SU-DHL-6 (cell line): ENCODE measurements at regions not wholly inside any gene's neighbourhood (a gene's known extent, or its start where the extent isn't known, plus 50 kb on each side); places are given as distances from the start of the nearest gene placed in this dataset.

Experiments
- H2AFZ ChIP-seq: fragments of 200-600 bp; sonication (generic); 2 replicates; pipeline ENCODE4 v1.6.1; 2014; ENCODE audit warnings: low read depth, mild to moderate bottlenecking, moderate library complexity, mixed read lengths, antibody characterized with exemption, low read length; ENCODE audit not compliant: severe bottlenecking
- H3F3A ChIP-seq: fragments of 200-600 bp; shearing (Covaris generic); 2 replicates; pipeline ENCODE4 v1.6.0; 2016; ENCODE audit warnings: antibody characterized with exemption, mild to moderate bottlenecking; ENCODE audit not compliant: insufficient read depth
- H3K27ac ChIP-seq: fragments of 200-600 bp; sonication (generic); 2 replicates; pipeline ENCODE4 v1.5.1; 2016; ENCODE audit warnings: low read depth, mild to moderate bottlenecking, low read length, moderate library complexity, mixed read lengths
- H3K27me3 ChIP-seq: fragments of 200-600 bp; sonication (generic), shearing (Covaris generic); 2 replicates; pipeline ENCODE4 v1.6.0; 2014; ENCODE audit warnings: mild to moderate bottlenecking, low read length
- H3K36me3 ChIP-seq: fragments of 200-600 bp; sonication (generic); 2 replicates; pipeline ENCODE4 v1.6.1; 2014; ENCODE audit warnings: mild to moderate bottlenecking, low read length, mixed read lengths
- H3K4me2 ChIP-seq: fragments of 300-600, 200-600 bp; shearing (Covaris generic), sonication (generic); 2 replicates; pipeline ENCODE4 v1.6.0; 2014; ENCODE audit warnings: low read length, low read depth, mild to moderate bottlenecking; ENCODE audit not compliant: poor library complexity, severe bottlenecking
- H3K4me3 ChIP-seq: fragments of 200-600 bp; sonication (generic); 2 replicates; pipeline ENCODE4 v1.5.1; 2014; ENCODE audit warnings: antibody characterized with exemption, low read length, mild to moderate bottlenecking, mixed read lengths; ENCODE audit not compliant: insufficient read depth, poor library complexity, severe bottlenecking
- H3K79me2 ChIP-seq: fragments of 200-600 bp; sonication (generic); 2 replicates; pipeline ENCODE4 v1.6.1; 2014; ENCODE audit warnings: mild to moderate bottlenecking, low read length, moderate library complexity; ENCODE audit not compliant: insufficient read depth
- H3K9ac ChIP-seq: fragments of 200-600 bp; sonication (generic); 2 replicates; pipeline ENCODE4 v1.7.0; 2014; ENCODE audit warnings: mild to moderate bottlenecking, low read length
- H3K9me2 ChIP-seq: fragments of 200-600 bp; sonication (generic); replicated peaks from 2 replicates; pipeline ENCODE4 v1.6.1; 2014; ENCODE audit warnings: low read length; ENCODE audit not compliant: insufficient read depth
- H3K9me3 ChIP-seq: fragments of 200-600 bp; sonication (generic); 2 replicates; pipeline ENCODE4 v1.6.1; 2014; ENCODE audit warnings: low read length, mixed read lengths; ENCODE audit not compliant: insufficient read depth
- H4K20me1 ChIP-seq: fragments of 200-600 bp; sonication (generic); 2 replicates; pipeline ENCODE4 v1.6.1; 2014; ENCODE audit warnings: low read depth, mild to moderate bottlenecking, antibody characterized with exemption, low read length, moderate library complexity, mixed read lengths
- EZH2phosphoT487 ChIP-seq: fragments of 200-600 bp; sonication (generic), shearing (Covaris generic); conservative IDR thresholded peaks from 2 replicates; pipeline ENCODE4 v1.6.1; 2018; ENCODE audit warnings: mild to moderate bottlenecking, antibody characterized with exemption, low read length, moderate library complexity, mixed read lengths
- TF ChIP-seq, protein P1 (sequence below): fragments of 200-600 bp; sonication (generic); IDR thresholded peaks from one replicate; pipeline ENCODE4 v1.5.1; 2017; ENCODE audit warnings: antibody characterized with exemption, mild to moderate bottlenecking, low read length, moderate library complexity; ENCODE audit not compliant: insufficient read depth, poor library complexity, severe bottlenecking

- TF ChIP-seq, protein P1, sequence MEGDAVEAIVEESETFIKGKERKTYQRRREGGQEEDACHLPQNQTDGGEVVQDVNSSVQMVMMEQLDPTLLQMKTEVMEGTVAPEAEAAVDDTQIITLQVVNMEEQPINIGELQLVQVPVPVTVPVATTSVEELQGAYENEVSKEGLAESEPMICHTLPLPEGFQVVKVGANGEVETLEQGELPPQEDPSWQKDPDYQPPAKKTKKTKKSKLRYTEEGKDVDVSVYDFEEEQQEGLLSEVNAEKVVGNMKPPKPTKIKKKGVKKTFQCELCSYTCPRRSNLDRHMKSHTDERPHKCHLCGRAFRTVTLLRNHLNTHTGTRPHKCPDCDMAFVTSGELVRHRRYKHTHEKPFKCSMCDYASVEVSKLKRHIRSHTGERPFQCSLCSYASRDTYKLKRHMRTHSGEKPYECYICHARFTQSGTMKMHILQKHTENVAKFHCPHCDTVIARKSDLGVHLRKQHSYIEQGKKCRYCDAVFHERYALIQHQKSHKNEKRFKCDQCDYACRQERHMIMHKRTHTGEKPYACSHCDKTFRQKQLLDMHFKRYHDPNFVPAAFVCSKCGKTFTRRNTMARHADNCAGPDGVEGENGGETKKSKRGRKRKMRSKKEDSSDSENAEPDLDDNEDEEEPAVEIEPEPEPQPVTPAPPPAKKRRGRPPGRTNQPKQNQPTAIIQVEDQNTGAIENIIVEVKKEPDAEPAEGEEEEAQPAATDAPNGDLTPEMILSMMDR = no peak
- no peak for TF ChIP-seq EZH2phosphoT487
- Histone ChIP-seq H3K27ac (no peak overlapping the region), H3K4me2 (no peak overlapping the region), H3K27me3 (no peaks in the 10 kb centered on the region), H3K9me3 (no peaks in the 10 kb centered on the region), H3K9ac (no peak overlapping the region), H2AFZ (no peak overlapping the region), H3K4me3 (no peak overlapping the region), H3K36me3 (no peaks in the 10 kb centered on the region), H3K79me2 (no peaks in the 10 kb centered on the region), H3F3A (no peaks in the 10 kb centered on the region), H4K20me1 (no peaks in the 10 kb centered on the region), H3K9me2 (no peaks in the 10 kb centered on the region)
Observed at GRCh38 chr16:64047207-64047606, 1074.7 kb downstream of the CDH11 start.

DNA sequence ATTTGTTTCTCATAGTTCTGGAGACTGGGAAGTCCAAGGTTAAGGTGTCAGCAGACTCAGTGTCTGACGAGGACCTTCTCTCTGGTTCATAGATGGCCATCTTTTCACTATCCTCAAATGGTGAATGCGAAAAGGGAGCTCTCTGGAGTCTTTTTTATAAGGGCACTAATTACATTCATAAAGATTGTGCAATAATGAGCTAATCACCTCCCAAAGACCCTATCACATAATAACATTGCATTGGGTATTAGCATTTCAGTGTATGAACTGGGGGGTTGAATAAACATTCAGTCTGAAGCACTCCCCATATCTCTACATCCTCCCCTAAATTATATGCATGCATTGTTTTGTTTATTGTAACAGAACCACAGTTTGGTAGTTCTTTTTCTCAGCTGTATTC, 1086.5 kb downstream of the CDH11 start:
- no peaks in the 10 kb centered on the region for H3K36me3 ChIP-seq
- TF ChIP-seq, protein P1 = no peak
- no peak for TF ChIP-seq EZH2phosphoT487

DNA sequence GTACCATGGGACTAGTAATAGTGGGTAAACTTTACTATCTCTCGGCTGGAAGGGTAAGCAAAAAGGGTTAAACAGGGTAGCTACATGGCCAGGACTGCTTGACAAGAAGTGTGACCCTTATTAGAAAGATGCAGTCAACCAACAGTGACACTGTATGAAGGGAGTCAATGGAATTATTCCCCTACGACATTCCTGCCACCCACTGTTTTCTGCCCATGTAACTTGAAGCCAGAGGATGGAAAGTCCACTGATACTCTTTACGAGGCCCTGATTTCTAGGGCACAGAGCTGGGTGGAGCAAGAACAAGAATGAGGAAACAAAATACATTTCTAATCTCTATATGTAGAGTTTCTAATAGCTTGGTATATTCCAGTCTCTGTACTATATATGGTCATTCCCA, 1102.5 kb downstream of the CDH11 start:
- no peak overlapping the region for H3K27ac ChIP-seq
- no peak overlapping the region for H3K4me2 ChIP-seq
- no peak overlapping the region for H2AFZ ChIP-seq
- TF ChIP-seq, protein P1 = no peak
- no peak for TF ChIP-seq EZH2phosphoT487
- H3K36me3 ChIP-seq = no peaks in the 10 kb centered on the region
- H3K79me2 ChIP-seq = no peaks in the 10 kb centered on the region
- no peaks in the 10 kb centered on the region for H3K9me2 ChIP-seq
- no peaks in the 10 kb centered on the region for H3K9me3 ChIP-seq
- no peaks in the 10 kb centered on the region for H3K27me3 ChIP-seq
- no peaks in the 10 kb centered on the region for H4K20me1 ChIP-seq
- H3K9ac ChIP-seq = no peak overlapping the region
- no peaks in the 10 kb centered on the region for H3F3A ChIP-seq
- no peak overlapping the region for H3K4me3 ChIP-seq

More for the DNA sequence above, 1086.5 kb downstream of the CDH11 start:
- Histone ChIP-seq H3K27ac (no peak overlapping the region), H3K9me3 (no peaks in the 10 kb centered on the region), H3K27me3 (no peaks in the 10 kb centered on the region), H3K9me2 (no peaks in the 10 kb centered on the region; the same call in 1 of the 2 replicates), H3F3A (no peaks in the 10 kb centered on the region), H4K20me1 (no peaks in the 10 kb centered on the region), H3K4me3 (no peak overlapping the region), H3K79me2 (no peaks in the 10 kb centered on the region), H3K4me2 (no peak overlapping the region), H3K9ac (no peak overlapping the region), H2AFZ (no peak overlapping the region)

GRCh38 chr16:64017796-64018195, 1104.1 kb downstream of the CDH11 start:
- Histone ChIP-seq H3K27ac (no peak overlapping the region), H3K9me2 (no peaks in the 10 kb centered on the region), H3K4me2 (no peak overlapping the region), H4K20me1 (no peaks in the 10 kb centered on the region), H3K9me3 (no peaks in the 10 kb centered on the region), H2AFZ (no peak overlapping the region), H3K9ac (no peak overlapping the region), H3K36me3 (no peaks in the 10 kb centered on the region), H3F3A (no peaks in the 10 kb centered on the region), H3K4me3 (no peak overlapping the region), H3K27me3 (no peaks in the 10 kb centered on the region), H3K79me2 (no peaks in the 10 kb centered on the region)
- TF ChIP-seq EZH2phosphoT487 = no peak
- TF ChIP-seq, protein P1 = no peak
